BLaER1 (cell line): ENCODE measurements at regions not wholly inside any gene's neighbourhood (a gene's known extent, or its start where the extent isn't known, plus 50 kb on each side); places are given as distances from the start of the nearest gene placed in this dataset.

Source experiments
- H3K27ac ChIP-seq: shearing (Covaris generic); formaldehyde crosslinking; 2 replicates; pipeline ENCODE4 v1.8.1; 2022
- H3K27me3 ChIP-seq: shearing (Covaris generic); formaldehyde crosslinking; 2 replicates; pipeline ENCODE4 v1.8.1; 2022
- H3K36me3 ChIP-seq: shearing (Covaris generic); formaldehyde crosslinking; 2 replicates; pipeline ENCODE4 v1.8.1; 2022
- H3K4me1 ChIP-seq: shearing (Covaris generic); formaldehyde crosslinking; 2 replicates; pipeline ENCODE4 v1.8.1; 2022
- H3K4me2 ChIP-seq: shearing (Covaris generic); formaldehyde crosslinking; 2 replicates; pipeline ENCODE4 v1.8.1; 2022
- H3K4me3 ChIP-seq: shearing (Covaris generic); formaldehyde crosslinking; 2 replicates; pipeline ENCODE4 v1.8.1; 2022
- H3K9ac ChIP-seq: shearing (Covaris generic); formaldehyde crosslinking; 2 replicates; pipeline ENCODE4 v1.8.1; 2022
- H3K9me3 ChIP-seq: shearing (Covaris generic); formaldehyde crosslinking; 2 replicates; pipeline ENCODE4 v1.8.1; 2022
- H4K20me1 ChIP-seq: shearing (Covaris generic); formaldehyde crosslinking; 2 replicates; pipeline ENCODE4 v1.8.1; 2022
- Cebpa-rat ChIP-seq: shearing (Covaris generic); IDR thresholded peaks from 2 replicates; pipeline ENCODE4 v1.8.1; 2022

DNA sequence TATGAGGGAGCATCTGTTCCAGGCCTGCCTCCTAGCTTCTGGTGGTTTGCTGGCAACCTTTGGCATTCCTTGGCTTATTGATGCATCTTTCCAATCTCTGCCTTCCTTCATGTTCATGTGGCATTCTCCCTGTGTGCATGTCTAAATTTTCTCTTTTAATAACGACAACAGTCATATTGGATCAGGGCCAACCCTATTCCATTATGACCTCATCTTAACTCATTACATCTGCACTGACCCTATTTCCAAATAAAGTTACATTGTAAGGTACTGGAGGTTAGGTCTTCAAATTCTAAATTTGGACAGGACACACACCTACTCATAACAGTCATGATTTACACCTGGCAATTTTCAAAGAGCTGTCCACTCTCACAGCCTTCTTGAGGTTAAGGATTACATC lies 117.2 kb upstream of the FGGY start:
- Histone ChIP-seq H3K9ac (no peak overlapping the region), H4K20me1 (no peaks in the 10 kb centered on the region), H3K27me3 (no peaks in the 10 kb centered on the region), H3K4me1 (peaks cover 6% of the 10 kb centered on the region), H3K36me3 (no peaks in the 10 kb centered on the region), H3K27ac (no peak overlapping the region), H3K4me3 (no peak overlapping the region), H3K9me3 (peaks cover 3% of the 10 kb centered on the region; the same call in 1 of the 2 replicates), H3K4me2 (no peak overlapping the region)
- TF ChIP-seq Cebpa-rat, result no peak

DNA sequence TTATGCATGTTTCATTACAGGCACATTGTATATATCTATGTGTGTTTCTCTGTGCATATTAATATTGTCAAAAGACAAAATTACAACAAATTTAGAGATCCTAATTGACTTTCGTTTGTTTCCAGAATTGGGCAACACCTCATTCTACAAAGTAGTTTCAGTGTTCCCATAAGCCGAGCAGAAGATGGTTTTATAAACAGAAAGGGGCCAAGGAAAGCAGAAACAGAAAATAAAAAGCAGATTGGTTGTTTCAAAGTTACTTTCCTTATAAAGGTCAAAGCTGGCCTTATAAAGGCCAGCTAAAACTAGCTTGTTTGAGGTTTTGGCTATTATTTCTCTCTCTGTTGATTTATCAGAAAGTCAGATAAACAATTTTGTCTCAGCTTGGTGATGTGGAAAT lies 116.2 kb upstream of the FGGY start:
- Histone ChIP-seq H3K4me2 (no peak overlapping the region), H3K36me3 (no peaks in the 10 kb centered on the region)
- TF ChIP-seq Cebpa-rat, result no peak

GRCh38 chr1:59183749-59184317 lies 113.1 kb upstream of the FGGY start:
- Histone ChIP-seq H3K9ac (no peak overlapping the region), H3K27ac (no peak overlapping the region), H3K36me3 (no peaks in the 10 kb centered on the region), H3K27me3 (no peaks in the 10 kb centered on the region), H3K4me2 (no peak overlapping the region), H3K4me3 (no peak overlapping the region), H3K4me1 (no peaks in the 10 kb centered on the region), H3K9me3 (no peaks in the 10 kb centered on the region), H4K20me1 (no peaks in the 10 kb centered on the region)
- TF ChIP-seq Cebpa-rat, result no peak

More for the DNA sequence above, 116.2 kb upstream of the FGGY start:
- H3K4me1 ChIP-seq, result peaks cover 6% of the 10 kb centered on the region
- H3K27ac ChIP-seq, result no peak overlapping the region
- no peaks in the 10 kb centered on the region for H3K27me3 ChIP-seq
- no peak overlapping the region for H3K4me3 ChIP-seq
- no peaks in the 10 kb centered on the region for H4K20me1 ChIP-seq
- peaks cover 3% of the 10 kb centered on the region; the same call in 1 of the 2 replicates for H3K9me3 ChIP-seq
- no peak overlapping the region for H3K9ac ChIP-seq

DNA sequence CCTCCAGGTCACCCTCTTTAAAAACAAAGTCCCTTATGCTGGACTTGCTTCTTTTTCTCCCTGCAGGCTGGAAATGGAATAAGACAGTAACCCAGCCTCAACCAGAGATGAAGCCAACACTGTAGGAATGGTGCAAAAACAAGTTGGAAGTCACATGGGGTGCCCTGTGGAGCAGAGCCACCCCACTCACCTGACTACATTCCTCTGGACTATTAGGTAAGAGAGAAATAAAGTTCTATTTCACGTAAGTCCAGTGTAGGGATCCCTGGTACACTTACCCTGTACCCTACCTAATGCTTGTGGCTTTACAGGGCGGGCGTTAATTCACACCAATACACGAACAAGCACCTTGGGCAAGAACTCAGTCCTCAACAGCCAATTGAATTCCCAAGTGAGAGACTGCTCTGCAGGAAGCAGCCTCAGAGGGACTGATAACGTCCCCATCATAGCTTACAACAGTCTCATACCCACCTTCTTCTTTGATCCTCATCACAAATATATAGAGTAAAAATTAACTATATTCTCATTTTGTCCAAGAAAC lies 112.5 kb upstream of the FGGY start:
- TF ChIP-seq Cebpa-rat, result no peak
- no peak overlapping the region for H3K4me3 ChIP-seq
- no peaks in the 10 kb centered on the region for H3K36me3 ChIP-seq
- no peaks in the 10 kb centered on the region for H3K4me1 ChIP-seq
- H3K27me3 ChIP-seq, result no peaks in the 10 kb centered on the region
- no peak overlapping the region for H3K4me2 ChIP-seq
- no peak overlapping the region for H3K27ac ChIP-seq
- no peaks in the 10 kb centered on the region for H4K20me1 ChIP-seq
- H3K9ac ChIP-seq, result no peak overlapping the region
- H3K9me3 ChIP-seq, result no peaks in the 10 kb centered on the region

DNA sequence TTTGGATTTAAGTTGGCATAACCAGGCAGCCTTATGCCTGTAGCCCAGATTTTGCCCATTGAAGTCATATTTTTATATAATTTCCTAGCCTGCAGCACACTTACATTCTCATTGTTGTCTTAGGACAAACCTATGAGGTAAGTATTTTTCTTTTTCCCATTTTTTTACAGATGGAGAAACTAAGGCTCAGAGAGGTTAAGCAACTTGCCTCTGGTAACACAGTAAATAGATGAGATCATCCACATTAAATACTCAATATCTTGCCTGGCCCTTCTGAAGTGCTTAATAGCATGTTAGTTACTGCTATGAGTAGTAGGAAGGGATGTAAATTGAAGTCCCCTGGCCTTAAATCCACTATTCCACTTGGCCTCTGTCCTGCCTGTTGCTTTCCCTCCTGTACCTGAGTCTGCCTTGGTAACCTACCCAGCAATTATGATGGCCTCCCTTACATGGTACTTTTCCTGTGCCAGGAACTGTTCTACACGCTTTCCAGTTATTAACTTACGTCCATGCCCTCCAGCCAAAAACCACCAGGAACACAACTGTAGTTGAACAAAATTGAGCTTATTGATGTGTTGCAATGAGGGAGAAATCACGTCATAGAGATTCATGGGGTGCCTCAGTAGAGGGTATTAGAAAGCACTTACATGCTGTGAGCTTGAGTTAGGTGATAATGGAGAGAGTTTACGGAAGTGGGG lies 111.6 kb upstream of the FGGY start:
- Histone ChIP-seq H3K27ac (no peak overlapping the region), H3K9me3 (no peaks in the 10 kb centered on the region), H3K4me1 (no peaks in the 10 kb centered on the region), H3K4me2 (no peak overlapping the region), H3K9ac (no peak overlapping the region), H3K27me3 (no peaks in the 10 kb centered on the region), H4K20me1 (no peaks in the 10 kb centered on the region), H3K4me3 (no peak overlapping the region), H3K36me3 (no peaks in the 10 kb centered on the region)
- TF ChIP-seq Cebpa-rat, result no peak

DNA sequence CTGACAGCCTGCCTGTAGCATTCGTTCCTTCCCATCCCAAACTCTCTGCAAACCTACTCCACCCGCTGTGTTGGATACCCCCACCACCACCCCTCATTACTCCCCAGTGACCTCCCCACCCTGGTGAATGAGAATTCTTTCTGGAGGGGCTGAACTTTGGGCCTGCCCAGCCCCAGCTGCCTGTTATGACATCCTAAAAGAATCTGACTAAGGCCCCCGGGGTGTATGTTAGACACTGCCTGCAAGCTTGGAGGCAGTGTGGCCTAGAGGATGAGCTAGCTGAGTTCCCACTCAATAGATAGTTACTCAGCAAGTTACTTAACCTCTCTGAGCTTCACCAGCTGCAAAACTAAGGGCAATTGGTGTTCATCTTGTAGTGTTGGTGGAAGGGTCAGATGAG lies 110.2 kb upstream of the FGGY start:
- Histone ChIP-seq H3K9me3 (no peaks in the 10 kb centered on the region), H3K4me2 (no peak overlapping the region), H3K9ac (no peak overlapping the region), H3K36me3 (no peaks in the 10 kb centered on the region), H3K4me3 (no peak overlapping the region), H4K20me1 (no peaks in the 10 kb centered on the region), H3K27me3 (no peaks in the 10 kb centered on the region), H3K4me1 (no peaks in the 10 kb centered on the region), H3K27ac (no peak overlapping the region)
- no peak for TF ChIP-seq Cebpa-rat

GRCh38 chr1:59188413-59189213 lies 108.3 kb upstream of the FGGY start:
- H3K9ac ChIP-seq, result no peak overlapping the region
- no peak overlapping the region for H3K4me3 ChIP-seq
- no peak for TF ChIP-seq Cebpa-rat
- H3K4me1 ChIP-seq, result no peaks in the 10 kb centered on the region
- no peak overlapping the region for H3K4me2 ChIP-seq
- H3K27ac ChIP-seq, result no peak overlapping the region
- H3K27me3 ChIP-seq, result no peaks in the 10 kb centered on the region
- H3K9me3 ChIP-seq, result no peaks in the 10 kb centered on the region
- no peaks in the 10 kb centered on the region for H3K36me3 ChIP-seq
- no peaks in the 10 kb centered on the region for H4K20me1 ChIP-seq

DNA sequence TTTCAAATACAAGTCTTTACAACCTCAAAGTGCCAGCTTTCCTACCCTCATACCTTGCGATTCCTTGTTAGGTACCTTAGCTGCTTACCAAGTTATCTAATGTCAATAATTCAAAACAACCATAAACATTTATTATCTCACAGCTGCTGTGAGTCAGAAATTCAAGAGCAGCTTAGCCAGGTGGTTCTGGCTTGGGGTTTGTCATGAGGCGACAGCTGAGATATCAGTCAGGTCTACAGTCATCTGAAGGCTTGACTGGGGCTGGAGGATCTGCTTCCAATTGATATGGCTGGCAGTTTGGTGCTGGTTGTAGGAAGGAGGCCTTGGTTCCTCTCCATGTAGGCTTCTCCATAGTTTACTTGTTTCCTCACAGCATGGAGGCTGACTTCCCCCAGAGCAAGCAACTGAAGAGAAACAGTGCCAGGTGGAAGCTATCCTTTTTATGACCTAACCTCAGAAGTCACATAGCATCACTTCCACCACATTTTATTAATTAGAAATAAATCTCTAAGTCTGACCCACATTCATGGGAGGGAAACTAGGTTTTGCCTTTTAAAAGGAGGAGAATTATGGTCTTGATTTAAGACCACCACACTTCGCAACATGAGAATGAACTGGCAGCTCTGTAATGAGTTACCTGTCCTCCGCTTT lies 103.3 kb upstream of the FGGY start:
- Histone ChIP-seq H3K4me1 (no peaks in the 10 kb centered on the region), H3K36me3 (no peaks in the 10 kb centered on the region), H3K9me3 (no peaks in the 10 kb centered on the region), H3K9ac (no peak overlapping the region), H3K27ac (no peak overlapping the region), H3K4me2 (no peak overlapping the region), H3K4me3 (no peak overlapping the region), H3K27me3 (no peaks in the 10 kb centered on the region), H4K20me1 (no peaks in the 10 kb centered on the region)
- TF ChIP-seq Cebpa-rat, result no peak

DNA sequence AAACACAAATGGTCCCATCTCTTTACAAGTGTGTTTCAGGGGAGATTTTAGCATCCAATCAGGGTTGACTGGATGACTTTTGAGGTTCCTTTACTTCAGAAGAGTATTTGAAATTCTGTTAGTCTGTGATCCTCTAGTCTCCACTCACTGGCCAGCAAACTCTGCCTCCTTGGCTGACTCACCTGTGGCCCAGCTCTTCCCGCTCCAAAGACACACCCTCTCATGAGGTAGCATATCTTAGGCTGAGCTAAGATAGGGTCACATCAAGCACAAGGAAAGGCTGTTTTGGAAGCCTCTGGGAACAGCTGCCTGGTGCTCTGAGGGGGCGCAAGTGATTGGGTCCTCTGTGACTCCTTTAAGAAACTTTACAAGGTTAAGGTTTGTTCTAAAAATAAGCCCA lies 102.3 kb upstream of the FGGY start:
- H3K27ac ChIP-seq, result no peak overlapping the region
- H4K20me1 ChIP-seq, result no peaks in the 10 kb centered on the region
- no peaks in the 10 kb centered on the region for H3K4me1 ChIP-seq
- no peaks in the 10 kb centered on the region for H3K36me3 ChIP-seq
- H3K9ac ChIP-seq, result no peak overlapping the region
- no peaks in the 10 kb centered on the region for H3K27me3 ChIP-seq
- H3K4me3 ChIP-seq, result no peak overlapping the region
- TF ChIP-seq Cebpa-rat, result no peak
- no peak overlapping the region for H3K4me2 ChIP-seq
- no peaks in the 10 kb centered on the region for H3K9me3 ChIP-seq

DNA sequence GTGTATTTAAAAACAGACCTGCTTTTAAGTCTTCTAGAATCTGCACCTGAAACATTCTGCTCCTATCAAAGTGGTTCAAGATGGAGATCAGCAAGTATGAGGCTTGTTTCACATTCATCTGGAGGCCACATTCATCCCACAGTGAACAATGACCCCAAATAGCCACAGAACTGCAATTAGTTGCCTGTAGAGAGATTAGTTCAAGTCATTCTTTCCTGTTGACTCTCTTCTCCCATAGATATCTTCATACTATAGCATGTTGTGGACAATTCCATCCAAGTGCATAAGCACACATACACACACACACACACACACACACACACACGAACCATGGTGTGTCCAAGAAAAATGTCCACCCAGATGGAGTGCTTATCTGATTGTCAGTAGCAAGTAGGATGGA lies 101.7 kb upstream of the FGGY start:
- no peak overlapping the region for H3K4me3 ChIP-seq
- H3K27me3 ChIP-seq, result no peaks in the 10 kb centered on the region
- H4K20me1 ChIP-seq, result no peaks in the 10 kb centered on the region
- H3K4me1 ChIP-seq, result no peaks in the 10 kb centered on the region
- TF ChIP-seq Cebpa-rat, result no peak
- no peak overlapping the region for H3K9ac ChIP-seq
- no peaks in the 10 kb centered on the region for H3K9me3 ChIP-seq
- no peaks in the 10 kb centered on the region for H3K36me3 ChIP-seq
- no peak overlapping the region for H3K27ac ChIP-seq
- no peak overlapping the region for H3K4me2 ChIP-seq
